A549 (cell line): ENCODE measurements at regions not wholly inside any gene's neighbourhood (a gene's known extent, or its start where the extent isn't known, plus 50 kb on each side); places are given as distances from the start of the nearest gene placed in this dataset.

Source experiments
- CBX8 ChIP-seq: fragments of 200-600 bp; sonication (generic); IDR thresholded peaks from 2 replicates; pipeline ENCODE4 v1.6.1; 2016
- JUN ChIP-seq, 2 experiments: fragments of >200 bp; sonication (Bioruptor Twin); formaldehyde crosslinking; IDR thresholded peaks; 2 replicates in 1 of 2; 3 replicates in 1 of 2; pipeline ENCODE4 v1.6.1; 2016 to 2017
- TF ChIP-seq, protein P1 (sequence below): fragments of >200 bp; sonication (Bioruptor Twin); formaldehyde crosslinking; IDR thresholded peaks from 3 replicates; pipeline ENCODE4 v1.5.1; 2016

DNA sequence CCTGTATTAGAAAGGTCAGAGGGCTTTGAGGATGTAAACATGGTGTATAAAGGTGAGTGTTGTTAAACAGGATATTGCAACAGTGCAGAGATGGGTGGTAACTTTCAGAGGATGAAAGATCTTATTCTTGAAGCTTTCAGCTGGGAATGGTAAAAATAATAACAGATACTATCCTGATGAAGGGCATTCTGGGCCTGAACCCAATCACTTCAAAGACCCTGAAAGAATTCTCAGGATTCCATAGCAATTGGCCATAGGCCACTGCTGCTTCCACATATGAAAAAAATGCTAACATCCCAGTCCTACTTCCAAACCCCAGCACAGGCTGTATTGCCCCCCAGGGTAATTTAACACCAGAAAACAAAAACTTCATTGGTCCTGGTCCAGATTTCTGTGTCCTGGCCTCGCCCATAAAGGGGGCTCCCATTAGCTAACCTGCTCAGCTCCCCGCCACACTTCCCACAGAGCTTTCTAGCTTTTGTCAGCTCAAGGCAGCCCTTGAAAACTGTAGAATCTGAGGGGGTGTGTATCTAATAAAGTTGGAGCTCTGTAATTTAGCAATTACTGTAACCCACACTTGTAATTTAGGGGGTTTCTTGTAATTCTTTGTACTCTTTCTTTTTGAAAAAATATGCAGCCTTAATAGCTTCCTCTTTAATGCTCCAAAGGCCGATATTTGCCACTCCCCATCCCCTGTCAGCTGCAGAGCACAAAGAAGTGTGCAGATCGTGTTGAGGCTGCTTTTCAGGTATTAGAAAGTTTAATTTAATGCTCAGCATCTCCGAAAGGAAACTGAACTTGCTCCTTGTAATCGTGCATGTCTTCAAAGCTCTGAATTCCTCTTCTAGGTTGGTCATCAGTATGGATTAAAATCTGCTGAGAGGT lies 371.5 kb downstream of the SEC14L1 start:
- TF ChIP-seq, protein P1, sequence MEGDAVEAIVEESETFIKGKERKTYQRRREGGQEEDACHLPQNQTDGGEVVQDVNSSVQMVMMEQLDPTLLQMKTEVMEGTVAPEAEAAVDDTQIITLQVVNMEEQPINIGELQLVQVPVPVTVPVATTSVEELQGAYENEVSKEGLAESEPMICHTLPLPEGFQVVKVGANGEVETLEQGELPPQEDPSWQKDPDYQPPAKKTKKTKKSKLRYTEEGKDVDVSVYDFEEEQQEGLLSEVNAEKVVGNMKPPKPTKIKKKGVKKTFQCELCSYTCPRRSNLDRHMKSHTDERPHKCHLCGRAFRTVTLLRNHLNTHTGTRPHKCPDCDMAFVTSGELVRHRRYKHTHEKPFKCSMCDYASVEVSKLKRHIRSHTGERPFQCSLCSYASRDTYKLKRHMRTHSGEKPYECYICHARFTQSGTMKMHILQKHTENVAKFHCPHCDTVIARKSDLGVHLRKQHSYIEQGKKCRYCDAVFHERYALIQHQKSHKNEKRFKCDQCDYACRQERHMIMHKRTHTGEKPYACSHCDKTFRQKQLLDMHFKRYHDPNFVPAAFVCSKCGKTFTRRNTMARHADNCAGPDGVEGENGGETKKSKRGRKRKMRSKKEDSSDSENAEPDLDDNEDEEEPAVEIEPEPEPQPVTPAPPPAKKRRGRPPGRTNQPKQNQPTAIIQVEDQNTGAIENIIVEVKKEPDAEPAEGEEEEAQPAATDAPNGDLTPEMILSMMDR = no peak
- TF ChIP-seq CBX8 (no peak), JUN (IDR thresholded peaks at IDR 0.05) (no peak)
